GM21526 (cell line): ENCODE measurements at regions not wholly inside any gene's neighbourhood (a gene's known extent, or its start where the extent isn't known, plus 50 kb on each side); places are given as distances from the start of the nearest gene placed in this dataset.

Experiments used
- ATAC-seq: cut with Tn5 transposase; IDR thresholded peaks from one replicate; pipeline ENCODE4 v1.9.1; 2021; ENCODE audit warnings: moderate library complexity; ENCODE audit not compliant: unreplicated experiment, low FRiP score

- no peak for ATAC-seq
Observed at GRCh38 chr6:28764014-28764723, 159.6 kb downstream of the TRIM27 start.

GRCh38 chr6:28764761-28765282, 159.0 kb downstream of the TRIM27 start:
- ATAC-seq = no peak

GRCh38 chr6:28765978-28766351, 157.8 kb downstream of the TRIM27 start:
- ATAC-seq = no peak

GRCh38 chr6:28766426-28766825, 157.4 kb downstream of the TRIM27 start:
- no peak for ATAC-seq

- no peak for ATAC-seq
Observed at GRCh38 chr6:28767133-28767532, 156.7 kb downstream of the TRIM27 start.

GRCh38 chr6:28767691-28768090, 156.1 kb downstream of the TRIM27 start:
- ATAC-seq = no peak

GRCh38 chr6:28768187-28768913, 155.4 kb downstream of the TRIM27 start:
- ATAC-seq = no peak

- ATAC-seq = no peak
Observed at GRCh38 chr6:28769626-28770402, 154.0 kb downstream of the TRIM27 start.

- no peak for ATAC-seq
Observed at GRCh38 chr6:28770732-28771131, 153.1 kb downstream of the TRIM27 start.

- no peak for ATAC-seq
Observed at GRCh38 chr6:28771401-28772267, 152.2 kb downstream of the TRIM27 start.

- ATAC-seq = no peak
Observed at GRCh38 chr6:28772480-28773381, 151.1 kb downstream of the TRIM27 start.

GRCh38 chr6:28774292-28775051, 149.3 kb downstream of the TRIM27 start:
- no peak for ATAC-seq

- no peak for ATAC-seq
Observed at GRCh38 chr6:28775052-28775376, 148.8 kb downstream of the TRIM27 start.

GRCh38 chr6:28775405-28776129, 148.2 kb downstream of the TRIM27 start:
- ATAC-seq = no peak

GRCh38 chr6:28776269-28777146, 147.3 kb downstream of the TRIM27 start:
- no peak for ATAC-seq

GRCh38 chr6:28777147-28777461, 146.7 kb downstream of the TRIM27 start:
- no peak for ATAC-seq

GRCh38 chr6:28782113-28782673, 141.6 kb downstream of the TRIM27 start:
- no peak for ATAC-seq
